Astrocyte (in vitro differentiated cells and primary cell): ENCODE measurements at regions not wholly inside any gene's neighbourhood (a gene's known extent, or its start where the extent isn't known, plus 50 kb on each side); places are given as distances from the start of the nearest gene placed in this dataset.
A peak's percentile ranks its signal among the peaks of the same experiment; 100 is the strongest.

Experiments used
- DNase-seq: peaks from one replicate; pipeline ENCODE4 v3.0.0-alpha.2; 2010; ENCODE audit warnings: low read depth
- FAIRE-seq: peaks from 2 replicates; lab custom pipeline; 2011; peaks lifted over from hg19 to GRCh38; lab: Jason Lieb, UNC
- H2AFZ ChIP-seq: 2 replicates; pipeline ENCODE4 v1.6.0; 2012; ENCODE audit warnings: low read depth, low read length, inconsistent platforms
- H3K27ac ChIP-seq: 2 replicates; pipeline ENCODE4 v1.5.1; 2011; ENCODE audit warnings: low read depth, low read length, inconsistent platforms
- H3K27me3 ChIP-seq: 2 replicates; pipeline ENCODE4 v1.6.0; 2011; ENCODE audit warnings: low read length, inconsistent platforms; ENCODE audit not compliant: insufficient read depth
- H3K36me3 ChIP-seq: 2 replicates; pipeline ENCODE4 v1.5.1; 2011; ENCODE audit warnings: low read length, inconsistent platforms; ENCODE audit not compliant: insufficient read depth
- H3K4me1 ChIP-seq: 2 replicates; pipeline ENCODE4 v1.5.1; 2011; ENCODE audit warnings: low read length, inconsistent platforms; ENCODE audit not compliant: insufficient read depth
- H3K4me2 ChIP-seq: 2 replicates; pipeline ENCODE4 v1.6.0; 2012; ENCODE audit warnings: low read length, inconsistent platforms
- H3K4me3 ChIP-seq: 2 replicates; pipeline ENCODE4 v1.5.1; 2011; ENCODE audit warnings: low read depth, mild to moderate bottlenecking, low read length, inconsistent platforms; ENCODE audit not compliant: insufficient read depth
- H3K79me2 ChIP-seq: 2 replicates; pipeline ENCODE4 v1.6.0; 2012; ENCODE audit warnings: mild to moderate bottlenecking, low read length, inconsistent platforms; ENCODE audit not compliant: insufficient read depth
- H3K9ac ChIP-seq: 2 replicates; pipeline ENCODE4 v1.6.0; 2012; ENCODE audit warnings: mild to moderate bottlenecking, low read length, inconsistent platforms
- H3K9me3 ChIP-seq: 2 replicates; pipeline ENCODE4 v1.5.1; 2012; ENCODE audit warnings: low read depth, mild to moderate bottlenecking, low read length, inconsistent platforms; ENCODE audit not compliant: insufficient read depth
- H4K20me1 ChIP-seq: 2 replicates; pipeline ENCODE4 v1.6.0; 2012; ENCODE audit warnings: low read length, inconsistent platforms; ENCODE audit not compliant: insufficient read depth
- H3K27ac Mint-ChIP-seq: one replicate; pipeline ENCODE4 v1.8.0; 2021; ENCODE audit warnings: mild to moderate bottlenecking, mixed read lengths; ENCODE audit not compliant: unreplicated experiment
- H3K27me3 Mint-ChIP-seq: one replicate; pipeline ENCODE4 v1.8.0; 2021; ENCODE audit warnings: low read depth, mixed read lengths; ENCODE audit not compliant: unreplicated experiment
- H3K36me3 Mint-ChIP-seq: one replicate; pipeline ENCODE4 v1.8.0; 2021; ENCODE audit warnings: low read depth, mixed read lengths; ENCODE audit not compliant: unreplicated experiment
- H3K4me1 Mint-ChIP-seq: one replicate; pipeline ENCODE4 v1.8.0; 2021; ENCODE audit warnings: low read depth, mixed read lengths; ENCODE audit not compliant: unreplicated experiment
- H3K4me3 Mint-ChIP-seq: one replicate; pipeline ENCODE4 v1.8.0; 2021; ENCODE audit warnings: mild to moderate bottlenecking, moderate library complexity, mixed read lengths; ENCODE audit not compliant: unreplicated experiment
- H3K9me3 Mint-ChIP-seq: one replicate; pipeline ENCODE4 v1.8.0; 2021; ENCODE audit warnings: mild to moderate bottlenecking, mixed read lengths; ENCODE audit not compliant: unreplicated experiment
- EZH2 ChIP-seq: IDR thresholded peaks from 2 replicates; pipeline ENCODE4 v1.6.1; 2012; ENCODE audit warnings: mild to moderate bottlenecking, low read length, inconsistent platforms; ENCODE audit not compliant: insufficient read depth
- TF ChIP-seq, protein P1 (sequence below): IDR thresholded peaks from 2 replicates; pipeline ENCODE4 v1.5.1; 2011; ENCODE audit warnings: low read depth, mild to moderate bottlenecking, inconsistent platforms, low read length, moderate library complexity; ENCODE audit not compliant: insufficient read depth

DNA sequence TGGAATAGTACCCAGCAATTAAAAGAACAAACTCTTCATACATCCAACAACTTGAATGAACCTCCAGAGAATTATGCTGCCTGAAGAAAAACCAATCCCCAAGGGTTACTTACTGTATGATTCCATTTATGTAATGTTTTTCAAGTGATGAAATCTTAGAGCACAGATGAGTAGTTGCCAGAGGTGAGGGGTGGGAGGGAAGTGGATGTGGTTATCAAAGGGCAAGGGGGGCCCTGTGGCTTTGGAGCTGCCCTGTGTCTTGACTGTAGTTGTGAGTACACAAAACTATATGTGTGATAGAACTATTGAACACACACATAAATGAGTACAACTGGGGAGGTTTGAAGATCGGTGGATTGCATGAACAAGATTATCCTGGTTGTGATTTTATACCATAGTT, 115.8 kb upstream of the SLC25A48 start:
- Mint-ChIP-seq H3K9me3 (peaks cover 6% of the 10 kb centered on the region), H3K27ac (peak overlapping the region; percentile 64), H3K36me3 (no peaks in the 10 kb centered on the region), H3K4me1 (peaks cover 33% of the 10 kb centered on the region), H3K4me3 (no peak overlapping the region), H3K27me3 (peaks cover 12% of the 10 kb centered on the region)
- TF ChIP-seq, protein P1, sequence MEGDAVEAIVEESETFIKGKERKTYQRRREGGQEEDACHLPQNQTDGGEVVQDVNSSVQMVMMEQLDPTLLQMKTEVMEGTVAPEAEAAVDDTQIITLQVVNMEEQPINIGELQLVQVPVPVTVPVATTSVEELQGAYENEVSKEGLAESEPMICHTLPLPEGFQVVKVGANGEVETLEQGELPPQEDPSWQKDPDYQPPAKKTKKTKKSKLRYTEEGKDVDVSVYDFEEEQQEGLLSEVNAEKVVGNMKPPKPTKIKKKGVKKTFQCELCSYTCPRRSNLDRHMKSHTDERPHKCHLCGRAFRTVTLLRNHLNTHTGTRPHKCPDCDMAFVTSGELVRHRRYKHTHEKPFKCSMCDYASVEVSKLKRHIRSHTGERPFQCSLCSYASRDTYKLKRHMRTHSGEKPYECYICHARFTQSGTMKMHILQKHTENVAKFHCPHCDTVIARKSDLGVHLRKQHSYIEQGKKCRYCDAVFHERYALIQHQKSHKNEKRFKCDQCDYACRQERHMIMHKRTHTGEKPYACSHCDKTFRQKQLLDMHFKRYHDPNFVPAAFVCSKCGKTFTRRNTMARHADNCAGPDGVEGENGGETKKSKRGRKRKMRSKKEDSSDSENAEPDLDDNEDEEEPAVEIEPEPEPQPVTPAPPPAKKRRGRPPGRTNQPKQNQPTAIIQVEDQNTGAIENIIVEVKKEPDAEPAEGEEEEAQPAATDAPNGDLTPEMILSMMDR: no peak
- no peak for TF ChIP-seq EZH2
- no peaks in the 10 kb centered on the region for H4K20me1 ChIP-seq
- no peak overlapping the region for H3K9ac ChIP-seq
- no peak overlapping the region for H3K4me3 ChIP-seq
- H3K27me3 ChIP-seq: peaks cover 2% of the 10 kb centered on the region
- peaks cover 6% of the 10 kb centered on the region for H3K4me1 ChIP-seq
- H2AFZ ChIP-seq: no peak overlapping the region
- no peaks in the 10 kb centered on the region for H3K36me3 ChIP-seq
- FAIRE-seq (no peak), DNase-seq (no peak)
- H3K9me3 ChIP-seq: no peaks in the 10 kb centered on the region
- H3K27ac ChIP-seq: no peak overlapping the region
- H3K4me2 ChIP-seq: no peak overlapping the region
- no peaks in the 10 kb centered on the region for H3K79me2 ChIP-seq

DNA sequence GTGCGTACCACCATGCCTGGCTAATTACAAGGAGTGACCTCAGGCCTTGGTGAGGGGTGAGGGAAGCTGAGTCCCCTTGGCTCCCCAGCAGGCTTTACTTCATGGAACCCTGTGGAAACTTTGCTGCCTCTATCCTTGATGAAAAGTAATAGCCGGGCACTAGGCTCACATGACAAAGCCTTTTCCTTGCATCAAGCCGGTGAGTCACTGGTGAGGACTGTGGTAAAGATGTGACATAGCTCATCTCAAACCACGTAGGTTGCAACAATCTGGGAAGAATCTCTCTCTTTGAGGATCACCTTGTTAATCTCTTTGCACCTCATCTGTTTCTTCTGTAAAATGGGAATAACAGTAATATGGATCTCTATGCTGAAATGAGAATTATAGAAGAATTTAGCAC, 116.3 kb upstream of the SLC25A48 start:
- TF ChIP-seq EZH2: no peak
- TF ChIP-seq, protein P1: no peak
- Histone ChIP-seq H3K4me2 (no peak overlapping the region), H3K27ac (no peak overlapping the region), H4K20me1 (no peaks in the 10 kb centered on the region), H3K4me3 (no peak overlapping the region), H2AFZ (no peak overlapping the region), H3K36me3 (no peaks in the 10 kb centered on the region), H3K9ac (no peak overlapping the region), H3K4me1 (peaks cover 6% of the 10 kb centered on the region), H3K9me3 (no peaks in the 10 kb centered on the region), H3K27me3 (peaks cover 2% of the 10 kb centered on the region), H3K79me2 (no peaks in the 10 kb centered on the region)
- peak; percentile 5 for FAIRE-seq
- Mint-ChIP-seq H3K4me3 (no peak overlapping the region), H3K36me3 (no peaks in the 10 kb centered on the region), H3K27ac (peak overlapping the region; percentile 64), H3K4me1 (peaks cover 38% of the 10 kb centered on the region), H3K9me3 (peaks cover 6% of the 10 kb centered on the region), H3K27me3 (peaks cover 12% of the 10 kb centered on the region)
- peak; percentile 44 for DNase-seq

DNA sequence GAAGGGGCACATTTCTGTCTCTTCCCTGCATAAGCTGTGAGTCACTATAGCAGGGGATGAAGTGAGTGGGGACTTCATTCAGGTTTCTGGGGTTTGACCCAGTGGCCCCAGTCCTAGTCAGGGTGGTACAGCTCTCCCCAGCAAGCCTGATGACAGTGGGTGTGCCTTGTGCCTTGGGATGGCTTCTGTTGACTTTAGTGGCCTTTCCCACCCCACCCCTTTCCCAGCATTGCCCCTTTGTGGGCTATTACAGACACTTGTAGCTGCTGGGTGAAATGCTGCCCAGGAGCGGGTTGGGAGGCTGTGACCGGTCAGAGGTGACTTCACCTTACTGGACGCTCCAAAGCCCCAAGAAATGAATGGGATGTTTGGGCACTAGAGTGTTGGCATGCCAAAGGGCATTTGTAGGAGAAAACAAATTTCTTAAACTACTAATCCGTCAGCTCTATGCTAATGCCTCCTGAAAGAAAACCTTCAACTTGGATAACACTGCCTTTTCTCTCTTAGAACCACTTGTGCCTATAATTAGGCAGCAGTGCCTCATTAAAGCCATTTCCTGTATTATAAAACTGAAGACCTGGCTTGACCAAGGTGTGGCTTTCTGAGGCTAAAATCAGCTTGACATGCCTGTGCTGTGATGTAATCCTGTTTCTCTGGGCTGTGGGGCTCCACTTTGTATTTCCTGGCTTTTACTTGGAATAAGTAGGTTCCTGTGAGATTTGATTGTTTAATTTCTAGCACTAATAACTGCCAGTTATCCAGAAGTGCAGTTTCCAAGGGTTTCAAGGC, 119.0 kb upstream of the SLC25A48 start:
- Mint-ChIP-seq H3K36me3 (no peaks in the 10 kb centered on the region), H3K4me1 (peaks cover 47% of the 10 kb centered on the region), H3K27me3 (peaks cover 15% of the 10 kb centered on the region), H3K9me3 (peaks cover 4% of the 10 kb centered on the region), H3K27ac (peak overlapping the region; percentile 18), H3K4me3 (no peak overlapping the region)
- Histone ChIP-seq H3K9me3 (no peaks in the 10 kb centered on the region), H3K9ac (no peak overlapping the region), H3K27me3 (peaks cover 6% of the 10 kb centered on the region), H3K36me3 (no peaks in the 10 kb centered on the region), H2AFZ (no peak overlapping the region), H3K79me2 (no peaks in the 10 kb centered on the region), H4K20me1 (no peaks in the 10 kb centered on the region), H3K4me2 (no peak overlapping the region), H3K27ac (no peak overlapping the region), H3K4me1 (peaks cover 6% of the 10 kb centered on the region), H3K4me3 (no peak overlapping the region)
- no peak for DNase-seq
- TF ChIP-seq, protein P1: no peak
- no peak for TF ChIP-seq EZH2
- no peak for FAIRE-seq
